Left ventricle myocardium inferior (tissue), 1 donor: ENCODE measurements at regions not wholly inside any gene's neighbourhood (a gene's known extent, or its start where the extent isn't known, plus 50 kb on each side); places are given as distances from the start of the nearest gene placed in this dataset.

Experiments used
- DNase-seq: peaks from one replicate; pipeline ENCODE4 v3.0.0-alpha.2; 2020
- H3K27ac ChIP-seq: fragments of 200-600 bp; replicated peaks from 2 replicates; pipeline ENCODE4 v1.8.0; 2021
- H3K27me3 ChIP-seq: fragments of 200-600 bp; 2 replicates; pipeline ENCODE4 v1.8.0; 2021; ENCODE audit warnings: low read depth
- H3K36me3 ChIP-seq: fragments of 200-600 bp; 2 replicates; pipeline ENCODE4 v1.8.0; 2021
- H3K4me1 ChIP-seq: fragments of 200-600 bp; 2 replicates; pipeline ENCODE4 v1.8.0; 2021
- H3K4me3 ChIP-seq: fragments of 200-600 bp; 2 replicates; pipeline ENCODE4 v1.8.0; 2021; ENCODE audit warnings: mild to moderate bottlenecking, moderate library complexity
- H3K9me3 ChIP-seq: fragments of 200-600 bp; replicated peaks from 2 replicates; pipeline ENCODE4 v1.8.0; 2021
- CTCF ChIP-seq: fragments of 200-600 bp; IDR thresholded peaks from 2 replicates; pipeline ENCODE4 v1.8.0; 2021; ENCODE audit warnings: antibody characterized with exemption, mild to moderate bottlenecking, borderline replicate concordance
- intact Hi-C: fragments of 100-400 bp; cut with micrococcal nuclease; formaldehyde crosslinking; loops from one replicate; pipeline ENCODE4 v1.11.0; 2022
- donor health status: DM: no; HTN: yes; CAD: no; lungs with severe emphysema.

- no peak for DNase-seq
- Histone ChIP-seq H3K27me3 (no peaks in the 10 kb centered on the region), H3K27ac (no peak overlapping the region), H3K4me1 (no peaks in the 10 kb centered on the region), H3K4me3 (no peak overlapping the region), H3K36me3 (no peaks in the 10 kb centered on the region), H3K9me3 (no peaks in the 10 kb centered on the region)
- intact Hi-C loops = no loop called here
- TF ChIP-seq CTCF = no peak
Measured at GRCh38 chr4:95987851-95988250, 148.0 kb downstream of the PDHA2 start.

DNA sequence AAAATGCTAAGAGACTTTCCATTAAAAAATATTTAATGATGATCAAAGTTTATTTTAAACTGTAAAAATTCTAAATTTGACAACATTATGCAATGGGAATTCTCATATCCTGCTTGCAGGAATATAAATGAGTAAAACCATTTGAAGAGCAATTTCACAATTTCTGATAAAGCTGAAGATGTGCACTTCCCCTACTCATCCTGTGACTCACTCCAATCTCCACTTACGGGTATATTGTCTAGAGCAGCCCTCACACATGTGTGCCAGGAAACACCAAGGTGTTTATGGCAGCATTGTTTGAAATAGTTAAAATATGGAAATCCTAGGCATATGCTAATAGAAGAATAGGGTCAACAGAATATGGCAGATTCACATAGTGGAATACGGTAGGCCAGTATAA lies 158.4 kb downstream of the PDHA2 start:
- H3K36me3 ChIP-seq = no peaks in the 10 kb centered on the region
- intact Hi-C loops = no loop called here
- DNase-seq = no peak

DNA sequence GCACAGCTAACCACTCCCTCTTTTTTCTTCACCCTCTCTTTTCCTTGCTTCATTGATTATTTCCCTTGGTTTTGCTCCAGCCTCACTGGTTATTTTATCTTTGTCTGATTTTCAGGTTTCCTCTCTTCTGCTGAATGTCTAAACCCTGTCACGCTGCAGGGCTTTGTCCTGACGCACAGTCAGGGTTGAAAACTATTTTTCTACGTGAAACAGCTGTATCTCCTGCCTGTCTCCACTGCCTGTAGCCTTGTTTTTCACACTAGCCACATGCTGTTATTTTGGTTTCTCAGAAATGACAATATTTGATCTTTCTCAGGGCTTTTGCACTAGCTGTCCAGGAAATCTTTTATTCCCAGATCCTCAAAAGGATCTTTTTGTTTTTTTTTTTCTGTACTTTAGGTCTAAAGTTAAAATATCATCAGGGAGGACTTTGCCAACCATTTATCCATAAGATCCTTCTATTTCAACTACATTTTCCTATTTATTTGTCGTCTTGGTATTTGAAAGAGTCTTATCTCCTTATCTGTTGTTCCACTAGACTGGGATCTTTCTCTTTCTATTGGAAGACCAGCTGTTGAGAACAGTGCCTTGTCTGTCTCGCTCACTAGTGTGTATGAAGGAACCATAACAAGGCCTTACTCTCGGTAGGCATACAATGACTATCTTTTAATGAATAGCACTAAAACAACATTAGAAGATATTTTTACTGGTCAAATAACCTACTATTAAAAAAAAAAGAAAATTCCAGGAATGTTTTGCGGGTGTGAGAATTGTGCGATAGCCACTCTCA lies 164.3 kb downstream of the PDHA2 start:
- Histone ChIP-seq H3K36me3 (no peaks in the 10 kb centered on the region), H3K4me3 (no peak overlapping the region), H3K4me1 (no peaks in the 10 kb centered on the region), H3K9me3 (no peaks in the 10 kb centered on the region), H3K27ac (no peak overlapping the region), H3K27me3 (no peaks in the 10 kb centered on the region)
- no peak for DNase-seq
- intact Hi-C loops = no loop called here
- no peak for TF ChIP-seq CTCF

More for the DNA sequence above, 158.4 kb downstream of the PDHA2 start:
- H3K4me3 ChIP-seq = no peak overlapping the region
- H3K27me3 ChIP-seq = no peaks in the 10 kb centered on the region
- H3K4me1 ChIP-seq = no peaks in the 10 kb centered on the region
- no peak for TF ChIP-seq CTCF
- H3K27ac ChIP-seq = no peak overlapping the region
- no peaks in the 10 kb centered on the region for H3K9me3 ChIP-seq

GRCh38 chr4:96009427-96010119 lies 169.7 kb downstream of the PDHA2 start:
- H3K27me3 ChIP-seq = no peaks in the 10 kb centered on the region
- intact Hi-C loops = no loop called here
- no peak overlapping the region for H3K27ac ChIP-seq
- no peak overlapping the region for H3K4me3 ChIP-seq
- H3K4me1 ChIP-seq = no peaks in the 10 kb centered on the region
- TF ChIP-seq CTCF = no peak
- no peaks in the 10 kb centered on the region for H3K9me3 ChIP-seq
- no peak for DNase-seq
- no peaks in the 10 kb centered on the region for H3K36me3 ChIP-seq

GRCh38 chr4:96012687-96013086 lies 172.8 kb downstream of the PDHA2 start:
- Histone ChIP-seq H3K4me3 (no peak overlapping the region), H3K9me3 (no peaks in the 10 kb centered on the region), H3K27me3 (no peaks in the 10 kb centered on the region), H3K36me3 (no peaks in the 10 kb centered on the region), H3K27ac (no peak overlapping the region), H3K4me1 (no peaks in the 10 kb centered on the region)
- TF ChIP-seq CTCF = no peak
- intact Hi-C loops = no loop called here
- DNase-seq = no peak
